ENCODE measurements at regions not wholly inside any gene's neighbourhood (a gene's known extent, or its start where the extent isn't known, plus 50 kb on each side); places are given as distances from the start of the nearest gene placed in this dataset.

DNA sequence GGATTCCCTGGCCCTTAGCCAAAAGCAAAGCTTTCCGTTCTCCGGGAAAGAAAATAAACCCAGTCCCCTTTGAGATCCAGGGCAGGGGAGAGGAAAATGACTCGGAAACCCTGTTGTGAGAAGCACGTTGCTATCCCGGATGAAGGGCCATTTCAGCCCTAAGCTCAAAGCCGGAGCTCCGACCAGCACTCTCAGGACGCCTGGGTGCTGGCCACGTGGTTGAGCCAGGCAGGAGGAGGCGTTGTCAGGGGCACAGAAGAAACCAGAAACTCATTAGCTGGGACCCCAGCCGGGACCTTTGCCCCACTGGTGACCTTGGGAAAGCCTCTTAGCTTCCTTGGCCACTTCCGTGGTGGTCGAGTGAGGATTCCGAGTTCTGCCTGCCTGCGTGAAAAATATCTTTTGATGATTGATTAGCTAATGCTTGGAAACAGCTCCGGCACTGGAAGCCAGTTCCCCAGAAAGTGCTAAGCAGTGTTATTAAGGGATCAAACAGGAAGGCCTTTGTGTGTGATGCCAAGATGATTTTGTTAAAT, 57.6 kb upstream of the FZD10 start:
- DNase-seq = no peak

DNA sequence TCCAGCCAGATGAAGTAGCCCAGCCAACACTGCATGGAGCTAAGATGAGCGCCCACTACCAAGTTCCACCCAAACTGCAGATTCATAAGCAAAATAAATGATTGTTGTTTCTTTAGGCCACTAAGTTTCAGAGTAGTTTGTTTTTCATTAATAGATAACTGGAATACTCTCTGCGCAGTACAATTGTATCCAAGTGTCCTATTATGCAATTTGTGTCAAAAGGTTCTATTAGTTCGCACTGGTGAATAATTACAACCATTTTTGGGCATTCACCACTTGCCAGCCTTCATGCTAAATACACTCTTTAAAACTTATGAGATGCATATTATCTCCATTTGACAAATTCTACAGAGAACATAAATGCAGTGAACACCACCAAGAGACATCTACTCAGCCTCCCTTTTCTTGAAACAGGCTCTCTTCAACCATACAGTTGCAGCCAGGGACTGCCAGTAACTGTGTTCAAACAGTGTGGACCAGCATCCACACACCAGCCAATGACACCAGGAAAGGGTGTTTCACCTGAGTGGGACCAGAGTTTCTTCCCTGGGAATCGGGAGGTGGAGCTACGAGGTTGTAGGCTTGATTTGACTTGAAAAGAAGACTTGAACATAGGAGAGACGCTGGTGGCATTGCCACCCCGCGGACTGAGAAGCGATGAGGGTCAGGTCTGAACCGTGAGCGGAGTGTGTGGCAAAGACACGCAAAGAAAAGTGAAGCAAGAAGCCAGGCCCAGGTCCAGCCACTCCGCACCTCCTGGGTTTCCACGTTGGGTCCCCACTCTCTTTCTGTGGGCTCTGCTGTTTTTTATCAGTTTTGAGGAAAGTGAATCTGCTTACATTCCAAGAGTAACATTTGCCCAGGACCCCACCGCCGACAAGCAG, 53.0 kb upstream of the FZD10 start:
- no peak for DNase-seq

DNA sequence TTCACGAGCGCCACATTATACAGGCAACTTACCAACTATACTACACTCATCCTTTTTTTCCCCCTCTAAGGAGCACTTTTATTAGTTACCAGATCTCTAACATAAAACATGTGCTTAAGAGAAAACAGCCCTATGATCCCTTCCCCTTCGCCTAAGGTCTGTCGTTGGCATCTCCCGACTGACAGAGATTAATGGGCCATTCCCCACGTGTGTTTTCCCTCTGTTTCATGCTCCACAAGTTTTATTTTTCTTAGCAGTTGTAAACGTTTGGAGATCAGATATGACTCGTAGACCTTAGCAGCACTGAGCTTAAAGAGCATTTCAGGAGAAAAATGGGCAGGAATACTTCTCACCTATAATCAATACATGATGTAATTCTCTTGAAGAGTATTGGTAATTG, 51.4 kb upstream of the FZD10 start:
- DNase-seq = no peak

DNA sequence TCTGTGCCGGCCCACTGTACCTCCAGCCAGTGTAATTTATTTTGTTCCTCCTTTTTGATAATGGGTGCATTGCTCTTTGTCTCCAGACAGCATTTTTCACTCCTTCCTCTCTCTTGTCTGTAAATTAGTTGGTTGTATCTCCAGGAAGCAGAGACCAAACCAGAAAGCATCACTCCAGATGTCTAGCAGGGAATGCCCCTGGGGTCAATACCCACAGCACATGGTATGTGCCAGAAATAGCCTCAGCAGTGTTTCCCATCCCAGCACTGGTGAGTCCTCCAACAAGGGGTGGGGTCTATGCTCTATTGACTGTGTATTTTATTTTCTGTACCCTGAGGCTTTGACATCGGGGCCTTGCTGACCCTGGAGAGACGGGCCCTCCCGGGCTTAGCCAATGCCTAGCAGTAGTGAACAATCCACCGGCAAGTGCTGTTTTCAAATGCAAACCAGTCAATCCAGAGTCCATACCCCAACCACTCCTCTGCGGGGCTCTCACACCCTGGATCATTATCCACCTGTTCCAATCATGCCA, 50.2 kb upstream of the FZD10 start:
- no peak for DNase-seq

All from Kasumi-1 (cell line).